Tibial artery (tissue), 4 donors: ENCODE measurements at regions not wholly inside any gene's neighbourhood (a gene's known extent, or its start where the extent isn't known, plus 50 kb on each side); places are given as distances from the start of the nearest gene placed in this dataset.

ENCODE experiments used
- DNase-seq, 2 donors: peaks; one replicate each; pipeline ENCODE4 v3.0.0-alpha.2; 2019
- H3K27ac ChIP-seq, 2 donors: fragments of 200-600 bp; sonication (generic) in 1 of 2; 1 replicate in 1 of 2; 2 replicates in 1 of 2; pipeline ENCODE4 v1.5.1; 2018 to 2019; ENCODE audit warnings: mild to moderate bottlenecking in 1 of 2
- H3K27me3 ChIP-seq, 2 donors: fragments of 200-600 bp; sonication (generic) in 1 of 2; one replicate each; pipeline versions ENCODE4 v1.5.1 to v1.6.0; 2016 to 2019
- H3K36me3 ChIP-seq, 3 donors: fragments of 200-600 bp; sonication (generic) in 2 of 3; one replicate each; pipeline ENCODE4 v1.5.1; 2016 to 2019; ENCODE audit warnings: mild to moderate bottlenecking in 2 of 3
- H3K4me1 ChIP-seq, 4 donors: fragments of 200-600 bp; sonication (generic) in 2 of 4; 1 replicate in 3 of 4; 2 replicates in 1 of 4; pipeline ENCODE4 v1.5.1; 2016 to 2019
- H3K4me3 ChIP-seq, 2 donors: fragments of 200-600 bp; sonication (generic) in 1 of 2; 1 replicate in 1 of 2; 2 replicates in 1 of 2; pipeline ENCODE4 v1.5.1; 2018 to 2019; ENCODE audit warnings: mild to moderate bottlenecking in 2 of 2
- H3K9me3 ChIP-seq, 3 donors: fragments of 200-600 bp; sonication (generic) in 1 of 3; one replicate each; pipeline ENCODE4 v1.5.1; 2016 to 2019
- CTCF ChIP-seq, 2 experiments: fragments of 200-600 bp in 1 of 2; fragments of 450-650 bp in 1 of 2; IDR thresholded peaks; one replicate each; pipeline ENCODE4 v1.5.1; 2017 to 2019; ENCODE audit warnings: antibody characterized with exemption in 2 of 2, mild to moderate bottlenecking in 1 of 2, moderate library complexity in 1 of 2
- intact Hi-C: fragments of 100-400 bp; cut with DNase I; formaldehyde crosslinking; loops from one replicate; pipeline ENCODE4 v1.15.0; 2023; ENCODE audit warnings: low total_unique reads

DNA sequence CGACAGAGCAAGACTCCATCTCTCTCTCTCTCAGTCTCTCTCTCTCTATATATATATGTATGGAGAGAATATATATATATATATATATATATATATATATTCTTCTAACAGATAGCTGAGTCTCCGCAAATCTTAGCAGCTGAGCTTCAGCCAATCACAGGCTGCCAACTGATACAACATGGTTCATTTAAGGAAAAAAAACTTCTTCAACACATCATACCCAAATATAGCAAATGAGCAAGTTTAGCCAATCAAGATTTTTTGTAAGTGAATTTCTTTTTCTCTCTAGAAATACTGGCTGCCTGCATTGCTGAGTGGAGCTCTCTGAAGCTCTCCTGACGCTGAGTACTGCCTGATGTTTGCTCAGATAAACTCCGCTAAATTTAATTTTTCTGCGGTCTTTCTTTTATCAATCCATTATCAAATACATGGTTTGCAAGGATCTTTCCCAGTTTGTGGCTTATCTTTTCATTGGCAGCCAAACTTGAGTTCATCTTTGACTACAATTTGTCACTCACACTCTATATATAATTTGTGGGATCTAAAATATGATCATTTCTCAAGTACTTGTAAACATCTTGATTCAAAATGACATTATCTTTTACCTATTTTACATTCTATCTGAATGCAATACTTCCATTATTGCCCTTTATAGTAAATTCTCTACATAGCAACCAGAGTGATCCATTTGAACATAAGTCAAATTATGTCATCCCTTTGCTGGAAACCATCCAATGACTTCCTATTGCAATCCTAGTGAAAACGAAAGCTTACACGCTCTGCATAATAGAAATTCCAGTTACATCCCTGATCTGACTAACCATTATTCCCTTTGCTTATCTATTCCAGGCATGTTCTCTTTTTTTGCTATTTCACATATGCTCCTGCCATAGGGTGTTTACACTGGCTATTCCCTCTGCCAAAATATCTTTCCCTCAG lies 2131.7 kb downstream of the MRPL39 start:
- intact Hi-C loops, result no loop called here
- Histone ChIP-seq H3K27ac (no peak overlapping the region), H3K36me3 (no peaks in the 10 kb centered on the region), H3K4me3 (no peak overlapping the region), H3K9me3 (no peaks in the 10 kb centered on the region), H3K4me1 (no peaks in the 10 kb centered on the region), H3K27me3 (no peaks in the 10 kb centered on the region)
- TF ChIP-seq CTCF (IDR thresholded peaks at IDR 0.05), result no peak
- no peak for DNase-seq

DNA sequence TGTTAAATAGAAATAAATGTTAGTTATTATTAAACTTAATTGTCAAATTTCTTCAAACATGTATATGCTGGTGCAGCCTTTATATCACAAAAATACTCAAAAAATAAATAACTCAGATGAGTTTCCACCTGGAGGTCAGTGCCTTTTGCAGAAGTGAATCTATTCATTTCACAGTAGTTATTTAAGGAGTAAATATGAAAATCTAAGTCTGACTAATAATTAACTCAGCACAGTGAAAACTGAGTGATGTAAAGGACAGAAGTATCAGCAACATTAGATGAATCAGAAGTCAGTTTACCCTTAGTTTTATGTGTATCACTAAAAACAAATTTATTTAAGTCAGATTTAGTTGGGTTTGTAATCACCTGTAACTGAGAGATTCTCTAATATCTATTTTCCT lies 2135.4 kb downstream of the MRPL39 start:
- no peaks in the 10 kb centered on the region for H3K9me3 ChIP-seq
- H3K27ac ChIP-seq, result no peak overlapping the region
- no peaks in the 10 kb centered on the region for H3K27me3 ChIP-seq
- DNase-seq, result no peak
- TF ChIP-seq CTCF (IDR thresholded peaks at IDR 0.05), result no peak
- intact Hi-C loops, result no loop called here
- no peaks in the 10 kb centered on the region for H3K36me3 ChIP-seq
- H3K4me3 ChIP-seq, result no peak overlapping the region
- H3K4me1 ChIP-seq, result no peaks in the 10 kb centered on the region

DNA sequence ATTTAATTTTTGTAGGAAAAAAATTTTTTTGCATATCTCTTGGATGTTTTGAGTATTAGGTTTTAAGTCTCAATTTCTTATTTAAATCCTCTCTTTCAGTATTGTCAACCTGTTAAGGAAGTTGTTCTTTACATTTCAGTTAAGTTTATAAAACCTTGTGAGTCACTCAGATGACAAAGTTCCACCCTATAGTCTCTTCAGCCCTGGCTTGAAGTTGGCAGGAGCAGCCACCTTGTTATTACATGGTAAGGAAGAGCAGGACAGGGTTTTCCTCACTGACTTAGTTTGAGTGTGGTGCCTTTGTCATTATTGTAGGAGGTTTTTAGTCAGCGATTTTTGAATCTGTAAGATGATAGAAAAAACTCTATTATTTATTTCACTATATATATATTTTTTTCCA lies 2143.9 kb downstream of the MRPL39 start:
- no peak for DNase-seq
- H3K27me3 ChIP-seq, result no peaks in the 10 kb centered on the region
- no peaks in the 10 kb centered on the region for H3K36me3 ChIP-seq
- no peaks in the 10 kb centered on the region for H3K9me3 ChIP-seq
- H3K4me1 ChIP-seq, result no peaks in the 10 kb centered on the region
- no peak overlapping the region for H3K27ac ChIP-seq
- TF ChIP-seq CTCF (IDR thresholded peaks at IDR 0.05), result no peak
- intact Hi-C loops, result no loop called here
- no peak overlapping the region for H3K4me3 ChIP-seq

GRCh38 chr21:23455676-23456075 lies 2151.6 kb downstream of the MRPL39 start:
- Histone ChIP-seq H3K9me3 (peaks cover 0 to 4% (median 0%) of the 10 kb centered on the region in 3 donors), H3K27me3 (no peaks in the 10 kb centered on the region), H3K27ac (no peak overlapping the region), H3K4me3 (no peak overlapping the region), H3K4me1 (no peaks in the 10 kb centered on the region), H3K36me3 (no peaks in the 10 kb centered on the region)
- intact Hi-C loops, result no loop called here
- no peak for TF ChIP-seq CTCF (IDR thresholded peaks at IDR 0.05)
- DNase-seq, result no peak

DNA sequence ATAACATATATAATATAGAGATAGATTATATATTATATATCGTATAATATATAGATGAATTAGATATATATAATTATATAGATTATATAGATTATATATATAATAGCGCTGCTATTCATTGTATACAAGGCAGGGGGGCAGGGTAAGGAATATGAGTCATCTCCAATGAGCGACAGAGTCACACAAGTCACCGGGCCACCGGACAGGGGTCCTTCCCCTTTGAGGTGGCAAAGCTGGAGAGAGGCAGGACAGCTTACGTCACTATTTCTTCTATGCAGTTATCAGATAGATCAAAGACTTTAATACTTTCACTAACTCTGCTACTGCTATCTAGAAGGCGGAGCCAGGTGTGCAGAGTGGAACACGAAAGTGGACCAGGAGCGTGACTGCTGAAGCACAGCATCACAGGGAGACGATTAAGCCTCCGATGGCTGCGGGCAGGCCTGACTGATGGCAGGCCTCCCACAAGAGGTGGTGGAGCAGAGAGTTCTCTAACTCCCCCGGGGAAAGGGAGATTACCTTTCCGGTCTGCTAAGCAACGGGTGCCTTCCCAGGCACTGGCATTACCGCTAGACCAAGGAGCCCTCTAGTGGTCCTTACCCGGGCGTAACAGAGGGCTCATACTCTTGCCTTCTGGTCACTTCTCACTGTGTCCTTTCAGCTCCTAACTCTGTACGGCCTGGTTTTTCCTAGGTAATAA lies 2154.7 kb downstream of the MRPL39 start:
- Histone ChIP-seq H3K27me3 (no peaks in the 10 kb centered on the region), H3K4me3 (no peak overlapping the region), H3K27ac (no peak overlapping the region), H3K36me3 (no peaks in the 10 kb centered on the region), H3K4me1 (no peaks in the 10 kb centered on the region), H3K9me3 (peaks cover 0 to 4% (median 0%) of the 10 kb centered on the region in 3 donors)
- DNase-seq, result no peak
- no peak for TF ChIP-seq CTCF (IDR thresholded peaks at IDR 0.05)
- intact Hi-C loops, result no loop called here
